GM21526 (cell line): ENCODE measurements at regions not wholly inside any gene's neighbourhood (a gene's known extent, or its start where the extent isn't known, plus 50 kb on each side); places are given as distances from the start of the nearest gene placed in this dataset.

Experiments
- ATAC-seq: cut with Tn5 transposase; IDR thresholded peaks from one replicate; pipeline ENCODE4 v1.9.1; 2021; ENCODE audit warnings: moderate library complexity; ENCODE audit not compliant: unreplicated experiment, low FRiP score

DNA sequence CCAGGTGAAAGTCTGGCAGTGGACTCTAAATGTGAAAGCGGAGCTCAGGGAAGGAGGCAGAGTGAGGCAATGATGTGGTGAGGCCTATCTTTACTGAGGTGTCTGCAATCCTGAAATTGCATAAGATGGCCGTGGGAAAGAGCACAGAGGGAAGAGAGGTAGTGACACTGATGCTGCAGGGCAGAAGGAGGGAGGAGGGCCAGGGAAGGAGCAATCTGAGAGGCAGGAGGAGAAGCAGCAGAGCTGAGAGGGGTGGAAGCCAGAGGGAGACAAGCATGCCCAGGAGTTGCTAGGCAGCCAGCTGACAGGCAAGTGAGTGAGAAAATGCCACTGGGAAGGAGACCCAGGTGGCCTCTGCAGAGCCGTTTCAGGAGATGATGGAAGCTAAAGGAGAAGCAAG lies 97.4 kb upstream of the CNR1 start:
- ATAC-seq: no peak

- ATAC-seq: no peak
Observed at GRCh38 chr6:88262332-88262731, 96.2 kb upstream of the CNR1 start.

GRCh38 chr6:88251301-88251700 lies 85.2 kb upstream of the CNR1 start:
- ATAC-seq: no peak

DNA sequence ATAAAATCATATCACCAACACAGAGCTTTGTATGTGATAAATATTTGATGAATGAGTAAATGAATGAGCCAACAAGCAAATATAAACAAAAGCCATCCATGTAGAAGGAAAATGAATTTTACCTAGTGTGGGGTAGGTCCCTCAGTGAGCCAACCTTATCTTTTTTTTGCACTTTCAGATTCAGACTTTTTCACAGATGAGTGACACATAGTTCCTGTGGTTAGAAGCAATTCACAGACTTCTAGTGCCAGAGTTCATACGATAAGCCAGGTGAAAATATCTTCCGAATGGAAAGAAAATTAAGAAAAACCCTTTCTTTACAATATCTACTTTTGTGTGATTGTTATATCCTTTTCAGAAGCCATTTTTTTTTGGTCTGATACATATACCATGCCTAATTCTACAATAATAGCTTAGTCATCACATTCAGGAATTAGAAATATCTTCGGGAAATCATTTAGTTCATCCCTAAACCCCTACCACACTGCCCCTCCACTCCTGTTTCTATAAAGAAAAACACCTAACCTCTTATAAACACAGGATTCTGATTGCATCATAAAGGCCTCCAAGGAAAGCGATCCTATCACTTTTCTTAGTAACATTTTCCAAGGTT lies 82.7 kb upstream of the CNR1 start:
- ATAC-seq: no peak

- no peak for ATAC-seq
Observed at GRCh38 chr6:88246654-88247053, 80.5 kb upstream of the CNR1 start.

DNA sequence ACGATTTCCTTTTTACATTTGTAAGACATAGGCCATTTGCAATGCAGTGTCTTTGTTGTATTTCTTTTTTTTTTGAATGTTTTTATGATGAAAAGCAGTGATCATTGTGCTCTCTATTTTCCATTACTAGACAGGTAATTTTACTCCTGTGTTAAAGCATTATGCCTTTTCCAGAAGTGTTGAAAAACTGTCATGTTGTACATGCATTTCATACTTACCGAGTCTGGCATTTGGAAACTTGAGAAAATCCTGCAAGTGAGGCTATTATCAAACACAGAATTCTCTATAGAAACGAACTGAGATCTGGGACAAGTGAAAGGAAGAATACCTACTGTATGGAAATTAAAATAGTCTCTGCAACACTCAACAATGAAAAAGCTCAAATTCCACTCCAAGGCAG lies 78.6 kb upstream of the CNR1 start:
- ATAC-seq: no peak

DNA sequence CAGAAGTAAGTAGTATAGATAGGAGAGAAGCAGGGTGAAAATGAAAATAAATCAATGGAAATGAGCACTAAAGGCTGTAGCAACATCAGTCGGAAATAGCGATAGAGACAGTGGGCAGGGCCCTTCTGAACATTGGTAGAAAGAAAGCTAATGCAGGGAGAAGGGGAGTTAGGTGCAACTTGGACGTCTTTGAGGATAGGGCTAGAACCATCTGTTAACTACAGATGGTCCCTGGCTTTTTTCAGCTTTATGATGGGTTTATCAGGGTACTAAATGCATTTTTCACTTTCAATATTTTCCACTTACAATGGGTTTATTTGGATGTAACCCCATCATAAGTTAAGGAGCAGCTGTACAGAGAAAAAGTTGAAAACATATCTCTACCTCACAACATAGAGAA lies 72.8 kb upstream of the CNR1 start:
- no peak for ATAC-seq

DNA sequence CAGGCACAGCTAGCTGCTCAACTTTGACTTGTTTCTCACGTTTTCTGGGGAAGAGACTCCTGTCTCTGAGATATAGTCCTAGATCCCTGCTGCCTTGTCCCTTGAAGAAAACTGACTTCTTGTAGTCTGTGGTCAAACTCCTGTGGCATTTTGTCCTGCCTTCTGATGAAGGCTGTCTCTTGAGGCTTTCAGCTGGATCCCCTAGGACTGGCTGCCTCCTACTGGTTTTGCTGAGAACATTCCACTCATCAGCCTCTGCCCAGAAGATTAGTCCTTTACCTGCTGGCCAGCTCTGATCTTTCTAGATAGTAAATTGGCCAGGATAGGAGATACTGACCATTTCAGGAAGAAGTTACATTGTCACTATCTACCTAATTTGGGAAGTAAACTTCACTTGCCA lies 71.9 kb upstream of the CNR1 start:
- no peak for ATAC-seq

GRCh38 chr6:88236612-88237360 lies 70.6 kb upstream of the CNR1 start:
- no peak for ATAC-seq

DNA sequence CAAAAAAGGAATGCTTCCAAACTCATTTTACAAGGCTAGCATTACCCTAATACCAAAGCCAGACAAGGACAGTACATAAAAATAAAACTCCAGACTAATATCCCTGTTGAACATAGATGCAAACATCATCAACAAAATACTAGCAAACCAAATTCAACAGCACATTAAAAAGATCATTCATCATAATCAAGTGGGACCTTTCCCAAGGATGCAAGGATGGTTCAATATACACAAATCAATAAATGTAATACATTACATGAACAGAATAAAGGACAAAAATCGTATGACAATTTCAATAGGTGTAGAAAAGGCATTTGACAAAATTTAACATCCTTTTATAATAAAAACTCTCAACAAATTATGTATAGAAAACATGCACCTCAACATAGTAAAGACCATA lies 66.6 kb upstream of the CNR1 start:
- no peak for ATAC-seq

- ATAC-seq: no peak
Observed at GRCh38 chr6:88223298-88223697, 57.2 kb upstream of the CNR1 start.

GRCh38 chr6:88220493-88220892 lies 54.3 kb upstream of the CNR1 start:
- no peak for ATAC-seq

DNA sequence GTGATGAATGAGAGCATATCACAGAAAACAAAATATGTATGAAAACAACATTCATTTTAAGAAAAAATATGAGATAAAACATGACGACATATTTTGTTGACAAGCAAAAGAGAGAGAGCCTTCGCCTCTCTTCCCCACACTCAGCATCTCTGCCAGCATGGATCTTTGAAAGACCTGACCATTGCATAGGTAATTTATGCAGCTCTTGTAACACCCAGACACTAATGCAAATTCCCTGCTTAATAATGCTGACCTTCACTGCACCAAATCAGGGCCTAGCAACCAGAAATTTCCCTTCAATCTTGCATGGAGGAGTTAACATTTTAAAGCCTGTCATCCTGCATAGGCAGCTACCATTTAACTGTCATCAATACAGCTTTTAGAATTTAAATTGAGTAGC lies 50.0 kb upstream of the CNR1 start:
- no peak for ATAC-seq
